NCI-H2227 treated with DMSO at 0.1 percent for 48 hours (cell line): ENCODE measurements at regions not wholly inside any gene's neighbourhood (a gene's known extent, or its start where the extent isn't known, plus 50 kb on each side); places are given as distances from the start of the nearest gene placed in this dataset.
A peak's percentile ranks its signal among the peaks of the same experiment; 100 is the strongest.
"Not testable (repeated sequence)": the region's sequence is repeated elsewhere in the genome, so short reads cannot be mapped to it uniquely, and the experiment has no call there.

Experiments used
- DNase-seq: peaks from one replicate; lab custom pipeline; 2025; lab: John Stamatoyannopoulos, UW

DNA sequence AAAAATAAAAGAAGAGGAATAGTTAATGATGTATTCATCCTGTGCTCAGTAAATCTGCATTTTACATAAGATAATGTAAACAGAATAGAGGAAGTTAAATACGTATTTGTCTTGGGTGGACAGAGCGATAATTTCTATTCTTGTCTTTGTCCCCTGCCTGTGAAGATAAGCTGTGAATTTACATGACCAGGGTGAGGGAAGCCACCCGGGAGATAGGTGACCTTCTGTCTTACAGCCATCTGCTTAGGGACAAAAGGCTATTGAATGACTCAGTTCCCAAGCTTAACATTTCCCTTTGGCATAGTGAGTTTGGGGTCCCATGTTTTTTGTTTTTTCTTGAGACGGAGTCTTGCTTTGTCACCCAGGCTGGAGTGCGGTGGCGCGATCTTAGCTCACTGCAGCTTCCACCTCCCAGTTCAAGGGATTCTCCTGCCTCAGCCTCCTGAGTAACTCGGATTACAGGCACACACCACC is 88.7 kb upstream of the KCTD7 start:
- no peak for DNase-seq

DNA sequence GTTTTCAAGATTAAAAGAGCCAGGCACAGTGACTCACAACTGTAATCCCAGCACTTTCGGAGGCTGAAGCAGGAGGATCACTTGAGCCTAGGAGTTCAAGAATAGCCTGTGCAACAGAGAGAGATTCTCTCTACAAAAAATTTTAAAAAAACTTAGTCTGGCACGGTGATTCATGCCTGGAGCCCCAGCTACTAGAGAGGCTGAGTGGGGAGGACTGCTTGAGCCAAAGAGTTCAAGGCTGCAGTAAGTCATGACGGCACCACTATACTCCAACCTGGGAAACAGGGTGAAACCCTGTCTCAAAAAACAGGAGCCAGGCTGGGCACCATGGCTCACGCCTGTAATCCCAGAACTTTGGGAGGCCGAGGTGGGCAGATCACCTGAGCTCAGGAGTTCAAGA is 86.6 kb upstream of the KCTD7 start:
- DNase-seq, result no peak

DNA sequence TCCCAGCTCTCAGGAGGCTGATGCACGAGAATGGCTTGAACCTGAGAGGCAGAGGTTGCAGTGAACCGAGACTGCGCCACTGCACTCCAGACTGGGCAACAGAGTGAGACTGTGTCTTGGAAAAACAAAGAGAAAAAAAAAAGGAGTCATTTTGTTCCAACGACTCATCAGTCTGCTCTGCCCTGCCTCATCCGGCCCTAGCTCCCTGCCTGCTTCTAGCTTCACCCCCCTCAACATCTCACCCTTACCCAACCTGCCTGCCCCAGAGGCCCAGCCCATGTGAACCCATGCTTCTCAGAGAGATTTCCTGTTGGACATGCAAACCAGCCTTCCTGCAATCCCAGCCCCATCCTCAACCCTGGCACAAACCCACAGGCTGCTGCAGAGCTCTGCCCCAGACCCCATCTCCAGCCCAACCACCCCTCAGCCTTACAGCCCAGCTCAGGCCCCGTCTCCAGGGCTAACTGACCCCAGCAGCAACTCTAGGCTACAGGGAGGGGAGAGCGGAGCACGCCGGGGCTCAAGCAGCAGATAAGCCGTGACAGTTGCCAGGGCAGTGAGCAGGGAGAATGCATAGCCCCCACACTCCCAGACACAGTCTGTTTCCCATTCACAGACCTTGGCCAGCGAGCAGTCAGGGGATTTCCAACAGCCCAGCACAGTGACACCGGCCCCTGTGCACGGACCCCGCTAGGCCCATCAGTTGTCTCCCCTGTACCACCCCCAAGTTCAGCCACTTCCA is 86.0 kb upstream of the KCTD7 start:
- DNase-seq, result no peak

DNA sequence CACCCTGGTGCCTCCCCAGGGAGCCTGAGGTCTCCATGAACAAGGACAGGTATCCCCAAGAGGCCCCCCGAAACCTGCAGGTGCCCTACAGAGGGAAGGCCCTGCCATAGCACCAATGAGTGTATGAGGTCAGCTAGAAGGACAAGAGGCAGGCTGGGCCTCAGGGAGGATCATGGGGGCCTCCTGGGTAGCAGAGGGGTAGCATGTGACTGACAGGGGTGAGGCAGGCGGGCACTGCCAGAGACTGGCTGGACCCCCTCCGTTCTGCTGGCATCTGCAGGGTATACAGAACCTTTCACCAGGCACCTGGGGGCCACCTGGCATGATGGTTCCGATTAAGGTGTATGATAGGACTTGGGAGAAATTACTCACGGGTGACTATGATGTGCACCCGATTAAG is 79.2 kb upstream of the KCTD7 start:
- no peak for DNase-seq

DNA sequence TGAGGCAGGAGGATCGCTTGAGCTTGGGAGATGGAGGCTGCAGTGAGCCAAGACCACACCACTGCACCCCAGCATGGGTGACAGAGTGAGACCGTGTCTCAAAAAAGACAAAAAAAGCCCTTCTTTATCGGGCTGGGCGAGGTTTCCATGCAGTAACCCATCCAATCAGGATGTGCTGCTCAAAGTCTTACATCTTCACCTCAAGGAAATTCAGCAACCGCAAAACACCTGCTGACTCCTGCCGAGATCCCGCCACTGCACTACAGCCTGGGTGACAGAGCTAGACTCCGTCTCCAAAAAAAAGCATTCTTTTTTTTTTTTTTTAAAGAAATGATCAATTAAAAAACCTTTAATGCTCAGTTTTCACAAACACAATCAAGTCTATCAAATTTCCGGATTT is 75.7 kb upstream of the KCTD7 start:
- DNase-seq, result no peak

DNA sequence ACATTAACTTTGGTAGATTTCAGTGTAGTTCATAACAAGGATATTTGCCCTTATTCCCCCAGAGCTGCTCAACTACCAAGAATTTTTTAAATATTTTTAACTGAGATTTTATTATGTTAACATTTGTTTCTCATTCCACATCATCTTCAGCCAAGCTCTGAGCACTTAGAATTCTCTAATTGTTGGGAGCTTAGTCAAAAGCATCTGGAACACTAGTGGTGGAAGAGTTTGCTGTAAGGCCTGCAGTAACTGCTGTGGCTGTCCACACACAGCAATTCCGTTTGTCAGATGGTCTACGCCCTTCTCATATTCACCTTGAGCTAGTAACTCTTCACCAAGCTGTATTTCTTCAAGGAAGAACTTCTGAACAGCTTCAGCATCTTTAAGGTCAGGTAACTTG is 75.0 kb upstream of the KCTD7 start:
- DNase-seq, result not testable (repeated sequence)

DNA sequence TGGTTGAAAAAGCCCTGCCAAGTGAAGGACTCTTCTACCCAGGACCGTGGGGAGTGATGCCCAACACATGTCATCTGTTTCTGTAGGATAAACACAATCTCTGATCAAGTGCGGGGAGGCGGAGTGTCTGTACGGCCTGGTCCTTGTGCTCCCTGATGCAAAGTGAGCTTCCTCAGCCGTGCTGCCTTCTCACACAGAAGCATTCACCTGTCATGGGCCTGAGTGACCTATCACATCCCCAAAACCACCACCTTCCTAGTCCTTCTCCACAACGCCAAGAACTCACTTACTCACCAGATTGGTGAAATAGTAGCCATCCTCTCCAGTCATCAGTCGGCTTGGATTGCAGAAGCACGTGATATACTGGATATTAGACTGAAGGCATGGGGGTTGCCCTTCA is 74.4 kb upstream of the KCTD7 start:
- not testable (repeated sequence) for DNase-seq

DNA sequence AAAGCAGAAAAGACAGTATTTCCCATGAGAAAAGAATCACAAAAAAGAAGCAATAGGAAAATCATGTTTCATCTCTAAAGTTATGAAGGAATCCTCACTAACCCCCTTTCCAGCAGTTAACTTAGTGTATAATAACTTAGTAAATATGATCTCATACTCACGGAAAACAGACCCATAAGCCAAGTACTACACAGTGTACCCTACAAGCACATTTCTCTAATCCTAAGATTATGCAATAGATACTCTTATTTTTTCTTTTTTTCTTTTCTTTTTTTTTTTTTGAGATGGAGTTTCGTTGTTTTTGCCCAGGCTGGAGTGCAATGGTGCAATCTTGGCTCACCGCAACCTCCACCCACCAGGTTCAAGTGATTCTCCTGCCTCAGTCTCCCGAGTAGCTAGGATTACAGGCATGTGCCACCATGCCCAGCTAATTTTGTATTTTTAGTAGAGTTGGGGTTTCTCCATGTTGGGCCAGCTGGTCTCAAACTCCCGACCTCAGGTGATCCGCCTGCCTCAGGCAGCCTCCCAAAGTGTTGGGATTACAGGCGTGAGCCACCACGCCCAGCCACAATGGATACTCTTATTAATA is 73.7 kb upstream of the KCTD7 start:
- DNase-seq, result not testable (repeated sequence)

DNA sequence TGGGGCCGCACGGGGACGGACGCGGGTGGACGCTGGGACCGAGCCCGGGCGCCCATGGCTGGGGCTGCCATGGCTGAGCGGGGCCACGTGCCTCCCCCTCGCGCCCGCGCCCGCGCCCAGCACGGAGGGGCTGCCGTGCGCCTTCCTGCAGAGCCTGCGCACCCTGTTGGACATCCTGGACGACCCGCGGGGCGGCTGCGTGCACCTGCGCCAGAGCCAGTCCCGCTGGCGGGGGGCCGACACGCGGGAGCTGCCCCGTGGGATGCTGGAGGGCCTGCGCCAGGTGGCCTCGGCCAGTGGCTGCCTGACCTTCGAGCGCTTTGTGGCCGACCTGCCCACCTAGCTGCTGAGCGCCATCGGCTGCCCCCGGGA is 72.5 kb upstream of the KCTD7 start:
- DNase-seq, result no peak

DNA sequence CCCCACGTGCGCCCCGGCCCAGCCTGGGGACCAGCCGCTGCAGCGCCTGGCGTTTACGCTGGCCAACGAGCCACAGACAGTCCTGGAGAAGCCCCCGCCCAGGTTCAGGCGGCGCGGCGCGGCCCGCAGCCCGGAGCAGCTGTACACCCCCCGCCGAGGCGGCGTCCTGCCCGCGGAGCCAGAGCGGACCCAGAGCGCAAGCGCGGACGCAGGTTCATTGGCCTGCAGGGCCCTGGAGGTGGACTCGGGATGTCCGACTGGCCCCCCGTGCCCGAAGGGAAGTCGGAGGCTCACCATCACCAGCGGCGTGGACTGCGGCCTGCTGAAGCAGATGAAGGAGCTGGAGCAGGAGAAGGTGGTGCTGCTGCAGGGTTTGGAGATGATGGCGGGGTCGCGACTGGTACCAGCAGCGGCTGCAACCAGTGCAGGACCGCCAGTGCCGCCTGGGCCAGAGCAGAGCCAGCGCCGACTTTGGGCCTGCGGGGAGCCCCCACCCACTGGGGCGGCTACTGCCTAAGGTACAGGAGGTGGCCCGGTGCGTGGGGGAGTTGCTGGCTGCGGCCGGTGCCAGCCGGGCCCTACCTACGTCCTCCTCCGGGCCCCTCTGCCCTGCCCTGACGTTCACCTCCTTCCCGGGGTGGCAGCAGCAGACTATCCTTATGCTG is 72.0 kb upstream of the KCTD7 start:
- DNase-seq, result no peak

DNA sequence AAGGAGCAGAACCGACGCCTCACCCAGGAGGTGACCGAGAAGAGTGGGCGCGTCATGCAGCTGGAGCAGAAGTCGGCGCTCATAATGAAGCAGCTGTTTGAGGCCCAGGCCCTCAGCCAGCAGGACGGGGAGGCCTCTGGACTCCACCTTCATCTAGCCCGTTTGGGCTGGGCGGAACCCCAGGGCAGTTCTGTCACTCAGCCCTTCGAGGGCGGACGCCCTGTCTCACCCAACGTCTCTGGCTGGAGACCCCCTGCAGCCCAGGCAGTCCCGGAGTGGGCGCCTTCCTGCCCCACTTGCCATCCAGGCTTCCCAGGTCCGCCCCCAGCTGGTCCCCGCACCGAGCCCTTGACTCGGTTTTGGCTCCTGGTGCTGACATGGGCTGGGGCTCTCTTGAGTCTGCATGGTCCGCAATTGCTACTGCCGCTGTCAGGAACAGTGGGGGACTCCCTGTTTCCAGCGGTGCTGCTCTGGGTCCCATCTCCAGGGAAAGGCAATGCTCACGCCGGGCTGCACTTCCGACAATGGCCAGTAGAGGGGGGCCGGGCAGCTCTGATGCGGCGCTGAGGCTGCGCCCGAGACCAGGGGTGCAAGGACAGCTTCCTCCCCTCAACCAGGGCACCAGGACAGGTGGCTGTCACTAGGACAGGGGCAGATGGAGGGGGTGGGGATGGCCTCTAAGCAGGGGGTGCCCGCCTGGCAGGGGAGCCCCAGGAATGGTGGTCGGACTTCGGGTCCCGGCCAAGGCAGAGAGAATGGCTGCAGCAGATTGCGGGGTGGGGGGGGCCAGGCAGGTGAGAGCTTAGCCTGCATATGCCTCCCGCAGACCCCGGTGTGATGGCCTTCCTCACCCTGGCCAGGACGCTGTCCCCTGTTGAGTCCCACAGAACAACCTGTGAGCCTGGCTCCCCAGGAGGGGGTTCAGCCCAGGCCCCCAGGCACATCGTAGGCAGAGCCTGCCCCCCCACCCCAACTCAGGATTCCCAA is 71.2 kb upstream of the KCTD7 start:
- peak; percentile 41 for DNase-seq

DNA sequence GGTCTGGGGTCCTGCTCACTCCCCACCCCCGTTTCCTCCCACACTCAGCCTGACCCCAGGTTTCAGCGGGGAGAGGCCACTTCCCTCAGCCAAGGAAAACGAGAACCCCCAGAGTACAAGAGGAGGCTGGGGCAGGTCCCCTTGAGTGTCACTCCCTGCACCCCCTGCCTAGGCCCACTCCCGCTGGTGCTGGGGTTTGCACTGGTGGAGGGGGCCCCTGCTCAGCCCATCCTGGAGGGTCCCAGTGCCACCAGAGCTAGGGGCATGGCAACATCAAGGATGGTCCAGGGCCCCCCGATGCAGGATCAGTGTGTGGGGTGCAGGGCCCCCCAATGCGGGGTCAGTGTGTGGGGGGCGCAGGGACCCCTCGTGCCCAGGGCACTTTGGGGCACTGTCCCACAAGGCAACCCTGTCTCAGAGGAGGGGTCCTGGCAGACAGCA is 70.5 kb upstream of the KCTD7 start:
- DNase-seq, result no peak

DNA sequence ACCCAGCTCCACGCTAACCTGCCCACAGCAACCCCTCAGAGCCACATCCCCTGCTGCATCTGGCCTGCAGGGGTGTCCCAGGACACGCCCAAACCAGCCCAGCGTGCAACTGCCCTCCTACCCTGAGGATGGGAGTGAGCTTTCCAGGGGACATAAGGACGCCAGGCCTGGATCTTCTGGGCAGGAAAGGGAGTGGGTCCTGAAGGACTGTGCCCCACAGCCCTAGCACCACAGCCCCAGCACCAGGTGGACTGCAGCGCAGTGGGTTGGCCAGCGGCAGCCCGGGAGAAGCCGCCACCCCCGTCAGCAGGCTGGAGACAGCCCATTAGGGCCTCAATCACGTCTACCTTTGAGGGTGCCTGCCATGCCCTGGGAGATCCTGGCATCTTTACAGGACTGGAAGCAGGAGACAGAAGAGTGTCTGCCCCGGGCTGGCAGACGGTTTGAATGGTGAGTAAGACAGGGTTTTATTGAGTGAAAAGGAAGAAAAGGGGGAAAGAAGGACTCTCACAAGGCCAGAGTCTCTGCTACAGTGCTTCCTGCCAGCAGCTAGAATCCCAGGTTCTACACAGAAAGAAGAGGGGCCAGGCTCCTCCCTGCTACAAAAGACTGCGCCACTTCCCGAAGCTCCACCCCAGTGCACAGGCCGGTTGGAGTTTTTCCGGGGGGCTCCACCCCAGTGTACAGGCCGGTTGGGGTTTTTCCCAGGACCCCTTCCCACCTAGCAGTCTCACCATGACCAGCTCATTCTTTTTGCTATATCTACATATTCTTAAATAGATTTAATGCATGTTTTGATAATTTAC is 69.8 kb upstream of the KCTD7 start:
- DNase-seq, result no peak

DNA sequence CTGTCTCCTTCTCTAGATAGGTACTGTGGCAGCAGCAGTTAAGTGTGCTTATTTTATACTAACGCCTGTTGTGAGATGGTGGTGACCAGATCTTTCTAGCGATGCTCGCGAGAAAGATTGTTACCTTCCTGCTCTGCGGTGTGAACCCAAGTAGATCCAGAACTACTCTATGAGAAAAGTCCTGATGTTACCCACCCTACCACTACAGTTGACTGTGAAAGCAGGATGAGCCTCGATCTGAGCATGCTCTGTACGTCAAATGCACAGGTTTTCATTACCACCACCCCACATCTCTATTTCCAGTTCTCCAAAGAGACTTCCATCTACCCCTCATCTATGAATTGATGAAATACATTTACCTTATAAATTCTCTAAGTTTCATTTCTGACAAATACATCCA is 64.6 kb upstream of the KCTD7 start:
- DNase-seq, result no peak

DNA sequence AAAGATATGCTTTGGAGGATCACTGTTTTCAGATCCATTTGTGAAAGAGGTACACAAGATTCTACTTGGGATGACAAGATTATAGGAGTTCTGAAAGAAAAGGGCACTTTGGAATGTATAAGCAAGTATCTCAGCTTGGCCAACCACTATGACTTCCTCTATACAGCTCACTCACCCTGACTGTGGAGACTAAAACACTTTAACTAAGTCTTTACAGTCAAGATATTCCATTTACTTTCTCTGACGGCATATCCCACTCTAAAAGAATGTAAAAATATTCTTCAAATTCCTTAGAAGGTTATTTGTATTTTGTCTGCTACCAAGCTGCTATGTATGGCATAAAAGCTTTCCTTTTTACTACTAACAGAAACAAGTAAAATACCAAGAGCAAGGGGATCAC is 58.5 kb upstream of the KCTD7 start:
- not testable (repeated sequence) for DNase-seq

DNA sequence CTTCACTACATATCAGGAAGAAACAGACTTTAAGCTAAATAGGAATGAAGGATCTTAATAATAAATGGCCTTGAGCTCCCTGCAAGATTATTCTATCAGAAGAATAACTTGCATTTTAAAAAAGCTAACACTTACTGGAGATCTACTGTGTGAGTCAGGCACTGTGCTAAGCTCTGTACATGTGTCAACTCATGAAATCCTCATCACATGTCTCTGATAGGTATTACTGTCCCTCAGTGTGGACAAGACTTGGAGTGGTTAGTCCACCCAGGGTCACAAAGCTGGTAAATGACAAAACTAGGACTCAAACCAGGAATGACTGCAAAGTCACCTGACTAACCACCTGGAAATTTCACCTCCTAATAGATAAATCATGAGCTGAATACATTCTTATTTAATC is 57.1 kb upstream of the KCTD7 start:
- DNase-seq, result no peak

DNA sequence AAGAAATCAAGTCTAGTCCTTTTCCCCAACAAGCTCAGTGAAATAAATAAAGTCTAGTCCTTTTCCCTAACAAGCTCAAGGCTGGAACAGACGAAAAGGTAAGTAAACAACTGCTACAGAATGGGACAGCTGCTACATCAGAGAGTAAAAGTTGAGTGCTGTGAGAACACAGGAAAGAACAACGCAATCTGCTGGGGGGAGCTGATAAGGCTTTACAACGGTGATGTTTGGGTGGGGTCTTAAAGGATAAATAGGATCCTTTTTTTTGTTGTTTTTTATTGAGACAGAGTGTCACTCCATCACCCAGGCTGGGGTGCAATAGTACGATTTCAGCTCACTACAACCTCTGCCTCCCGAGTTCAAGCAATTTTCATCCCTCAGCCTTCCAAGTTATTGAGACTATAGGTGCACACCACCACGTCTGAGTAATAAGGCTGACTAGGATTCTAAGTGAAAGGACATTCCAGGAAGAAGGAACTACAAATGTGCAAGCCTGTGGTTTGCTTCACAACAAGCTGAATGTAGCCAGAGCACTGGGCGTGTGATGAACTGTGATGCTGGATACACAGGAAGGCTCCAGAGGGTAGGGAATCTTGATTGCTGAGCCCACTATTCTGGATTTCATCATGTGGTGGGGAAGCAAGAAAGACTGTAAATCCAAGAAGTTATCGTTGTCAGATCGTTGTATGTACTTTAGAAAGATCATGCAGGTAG is 54.7 kb upstream of the KCTD7 start:
- not testable (repeated sequence) for DNase-seq

DNA sequence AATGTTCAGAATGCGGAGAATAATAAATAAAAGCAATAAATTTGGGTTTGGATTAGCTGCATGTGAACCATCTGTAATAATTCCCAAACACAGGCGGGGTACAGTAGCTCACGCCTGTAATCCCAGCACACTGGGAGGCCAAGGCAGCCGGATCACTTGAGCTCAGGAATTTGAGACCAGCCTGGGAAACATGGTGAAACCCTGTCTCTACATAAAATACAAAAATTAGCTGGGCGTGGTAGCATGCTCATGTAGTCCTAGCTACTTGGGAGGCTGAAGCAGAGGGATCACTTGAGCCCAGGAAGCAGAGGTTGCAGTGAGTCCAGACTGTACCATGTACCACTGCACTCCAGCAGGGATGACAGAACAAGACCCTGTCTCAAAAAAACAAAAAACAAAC is 53.9 kb upstream of the KCTD7 start:
- not testable (repeated sequence) for DNase-seq

DNA sequence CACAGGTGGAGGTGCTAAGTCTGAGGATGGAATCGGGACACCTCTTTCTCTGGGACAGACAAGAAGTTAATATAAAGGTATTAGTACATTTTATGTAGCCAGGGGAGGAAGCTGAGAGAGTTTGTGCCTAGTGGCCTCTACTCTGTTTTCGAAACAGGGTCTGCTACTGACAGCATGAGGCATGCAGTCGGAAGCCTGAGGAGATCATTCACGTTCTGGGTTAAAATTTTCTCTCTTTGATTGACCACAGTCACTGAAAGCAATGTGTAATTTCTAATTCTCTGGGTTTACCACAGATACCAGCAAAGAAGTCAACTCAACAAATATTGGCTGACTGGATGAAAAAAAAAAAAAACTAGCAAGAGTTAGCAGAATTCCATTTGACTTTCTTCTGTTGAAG is 53.3 kb upstream of the KCTD7 start:
- DNase-seq, result no peak

DNA sequence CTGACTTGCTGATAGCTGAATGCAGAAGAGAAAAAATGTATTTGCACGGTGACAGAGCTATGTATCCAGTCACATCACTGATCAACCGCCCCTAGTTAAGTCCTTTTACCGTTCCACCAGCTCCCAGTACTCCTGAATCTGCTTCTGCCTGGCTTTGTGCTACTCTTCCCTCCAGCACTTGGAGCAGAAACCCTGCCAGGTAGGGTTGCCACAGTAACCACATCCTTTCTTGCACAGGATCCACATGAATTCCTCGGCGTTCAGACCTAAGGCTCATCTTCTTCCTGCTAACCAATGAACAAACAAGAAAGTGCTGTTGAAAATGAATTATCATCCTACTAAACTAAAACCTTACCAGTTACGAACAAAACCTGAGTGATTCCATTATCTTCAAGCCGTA is 52.0 kb upstream of the KCTD7 start:
- DNase-seq, result no peak
